Activated T-helper 17 cell treated with anti-CD3 and anti-CD28 coated beads, Interleukin-2, amount 50 U/mL, for 72 hours (primary cell): ENCODE measurements at regions not wholly inside any gene's neighbourhood (a gene's known extent, or its start where the extent isn't known, plus 50 kb on each side); places are given as distances from the start of the nearest gene placed in this dataset.

Source experiments
- ATAC-seq: fragments of 150-1000 bp; cut with Tn5 transposase; replicated peaks from 2 replicates; pipeline ENCODE4 v1.10.0; 2021; ENCODE audit warnings: mild to moderate bottlenecking, moderate library complexity
- H3K27ac Mint-ChIP-seq: one replicate; pipeline ENCODE4 v1.8.0; 2022; ENCODE audit warnings: mixed read lengths
- H3K27me3 Mint-ChIP-seq: one replicate; pipeline ENCODE4 v1.8.0; 2022; ENCODE audit warnings: mixed read lengths
- H3K36me3 Mint-ChIP-seq: one replicate; pipeline ENCODE4 v1.8.0; 2022; ENCODE audit warnings: low read depth, mild to moderate bottlenecking, mixed read lengths
- H3K4me1 Mint-ChIP-seq: one replicate; pipeline ENCODE4 v1.8.0; 2022; ENCODE audit warnings: mixed read lengths
- H3K4me3 Mint-ChIP-seq: one replicate; pipeline ENCODE4 v1.8.0; 2022; ENCODE audit warnings: mild to moderate bottlenecking, mixed read lengths
- H3K9me3 Mint-ChIP-seq: one replicate; pipeline ENCODE4 v1.8.0; 2022; ENCODE audit warnings: mixed read lengths

- Mint-ChIP-seq H3K4me1 (no peaks in the 10 kb centered on the region), H3K36me3 (no peaks in the 10 kb centered on the region), H3K9me3 (peaks cover 23% of the 10 kb centered on the region), H3K27ac (no peak overlapping the region), H3K4me3 (no peak overlapping the region), H3K27me3 (no peaks in the 10 kb centered on the region)
- no peak for ATAC-seq
These were observed 1376.4 kb downstream of the CDH11 start for GRCh38 chr16:63745456-63745855.

DNA sequence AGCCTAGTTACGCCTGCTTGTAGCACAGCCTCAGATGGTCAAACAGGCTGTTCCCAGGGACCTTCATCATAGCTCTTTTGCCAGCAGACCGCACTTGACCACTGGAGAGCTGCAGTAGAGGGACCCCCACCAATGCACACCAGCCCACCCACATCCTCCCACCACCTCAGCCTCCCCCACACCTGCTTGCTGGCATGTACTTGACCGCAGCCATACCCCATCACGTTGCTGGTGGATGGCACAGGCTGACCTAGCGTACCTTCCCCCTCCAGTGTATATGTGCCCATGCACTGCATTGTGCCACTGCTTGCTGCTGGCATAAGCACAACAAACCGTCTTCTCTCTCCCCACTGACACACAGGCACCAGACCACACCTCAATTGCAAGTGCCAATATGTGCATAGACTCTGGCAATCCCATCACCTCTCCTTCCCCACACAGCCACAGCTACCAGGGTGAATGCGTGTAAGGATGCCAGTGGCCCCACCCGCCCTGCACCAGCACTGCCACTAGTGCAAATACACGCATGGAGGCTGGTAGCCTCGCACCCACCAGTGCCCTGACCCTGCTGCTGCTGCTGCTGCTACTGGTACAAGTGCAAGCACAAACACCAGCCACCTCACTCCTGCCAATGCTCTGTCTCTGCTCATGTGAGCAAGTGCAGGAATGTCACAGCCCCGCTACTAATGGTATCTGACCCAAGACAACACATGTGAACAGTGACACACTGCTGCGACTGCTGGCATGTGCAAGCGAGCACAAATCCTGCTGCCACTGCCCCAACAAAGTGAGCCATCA, 1377.6 kb downstream of the CDH11 start:
- no peak for ATAC-seq
- Mint-ChIP-seq H3K4me3 (no peak overlapping the region), H3K27me3 (no peaks in the 10 kb centered on the region), H3K9me3 (peaks cover 19% of the 10 kb centered on the region), H3K27ac (no peak overlapping the region), H3K36me3 (no peaks in the 10 kb centered on the region), H3K4me1 (no peaks in the 10 kb centered on the region)

- H3K27me3 Mint-ChIP-seq, result no peaks in the 10 kb centered on the region
- no peak overlapping the region for H3K4me3 Mint-ChIP-seq
- no peaks in the 10 kb centered on the region for H3K36me3 Mint-ChIP-seq
- ATAC-seq, result no peak
- no peak overlapping the region for H3K27ac Mint-ChIP-seq
- no peaks in the 10 kb centered on the region for H3K4me1 Mint-ChIP-seq
- H3K9me3 Mint-ChIP-seq, result peaks cover 17% of the 10 kb centered on the region
These were observed 1379.7 kb downstream of the CDH11 start for GRCh38 chr16:63742150-63742549.

DNA sequence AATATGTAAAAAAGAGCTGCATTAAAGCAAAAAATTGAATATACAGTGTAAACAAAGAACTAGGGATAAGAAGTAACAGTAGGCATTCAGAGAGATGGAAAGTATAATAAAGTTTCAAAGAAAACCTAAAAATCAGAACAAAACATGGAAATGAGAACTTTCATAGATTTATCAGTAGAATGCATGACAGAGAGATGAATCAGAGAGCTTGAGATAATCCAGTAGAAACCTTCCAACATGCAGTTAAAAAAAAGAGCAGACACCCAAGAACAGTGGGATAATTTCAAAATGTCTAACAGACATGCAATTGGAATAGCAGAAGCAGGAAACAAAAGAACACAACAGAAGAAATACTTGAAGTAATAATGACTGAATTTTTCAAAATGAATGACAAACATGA, 1384.2 kb downstream of the CDH11 start:
- no peak for ATAC-seq
- H3K4me3 Mint-ChIP-seq, result no peak overlapping the region
- H3K4me1 Mint-ChIP-seq, result no peaks in the 10 kb centered on the region
- H3K27me3 Mint-ChIP-seq, result no peaks in the 10 kb centered on the region
- H3K9me3 Mint-ChIP-seq, result peaks cover 14% of the 10 kb centered on the region
- H3K27ac Mint-ChIP-seq, result no peak overlapping the region
- H3K36me3 Mint-ChIP-seq, result no peaks in the 10 kb centered on the region

DNA sequence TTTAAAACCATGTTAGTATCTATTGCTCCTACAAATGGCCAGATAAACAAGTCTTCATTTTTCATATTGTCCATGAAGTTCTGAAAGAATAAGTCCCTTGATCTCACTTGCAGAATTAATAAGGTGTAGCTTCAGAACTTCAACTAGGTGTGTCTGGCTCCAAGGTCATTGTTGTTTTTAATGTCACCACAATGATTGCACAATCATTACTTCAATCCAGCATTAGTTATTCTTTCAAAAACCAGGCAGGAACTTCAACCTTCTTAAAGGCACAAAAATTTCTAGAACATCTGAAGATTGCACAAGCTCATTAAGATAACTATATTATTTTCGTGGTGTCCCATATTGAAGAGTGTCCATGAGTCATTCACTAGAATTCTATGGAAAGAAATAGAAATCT, 1386.4 kb downstream of the CDH11 start:
- Mint-ChIP-seq H3K9me3 (peaks cover 18% of the 10 kb centered on the region), H3K27me3 (no peaks in the 10 kb centered on the region), H3K27ac (no peak overlapping the region), H3K36me3 (no peaks in the 10 kb centered on the region), H3K4me1 (no peaks in the 10 kb centered on the region), H3K4me3 (no peak overlapping the region)
- no peak for ATAC-seq

- no peak for ATAC-seq
- Mint-ChIP-seq H3K9me3 (peaks cover 18% of the 10 kb centered on the region), H3K27me3 (no peaks in the 10 kb centered on the region), H3K4me3 (no peak overlapping the region), H3K4me1 (no peaks in the 10 kb centered on the region), H3K36me3 (no peaks in the 10 kb centered on the region), H3K27ac (no peak overlapping the region)
These were observed 1401.0 kb downstream of the CDH11 start for GRCh38 chr16:63720848-63721247.

- no peak for ATAC-seq
- H3K9me3 Mint-ChIP-seq, result peaks cover 20% of the 10 kb centered on the region
- no peaks in the 10 kb centered on the region for H3K27me3 Mint-ChIP-seq
- H3K36me3 Mint-ChIP-seq, result no peaks in the 10 kb centered on the region
- no peak overlapping the region for H3K27ac Mint-ChIP-seq
- H3K4me1 Mint-ChIP-seq, result no peaks in the 10 kb centered on the region
- no peak overlapping the region for H3K4me3 Mint-ChIP-seq
These were observed 1401.9 kb downstream of the CDH11 start for GRCh38 chr16:63719926-63720325.

GRCh38 chr16:63717806-63718205, 1404.1 kb downstream of the CDH11 start:
- H3K4me3 Mint-ChIP-seq, result no peak overlapping the region
- peaks cover 16% of the 10 kb centered on the region for H3K9me3 Mint-ChIP-seq
- H3K4me1 Mint-ChIP-seq, result no peaks in the 10 kb centered on the region

GRCh38 chr16:63714876-63715275, 1407.0 kb downstream of the CDH11 start:
- H3K27me3 Mint-ChIP-seq, result no peaks in the 10 kb centered on the region
- no peak overlapping the region for H3K4me3 Mint-ChIP-seq
- no peaks in the 10 kb centered on the region for H3K4me1 Mint-ChIP-seq
- H3K27ac Mint-ChIP-seq, result no peak overlapping the region
- no peaks in the 10 kb centered on the region for H3K36me3 Mint-ChIP-seq
- peaks cover 13% of the 10 kb centered on the region for H3K9me3 Mint-ChIP-seq
- ATAC-seq, result no peak

More at GRCh38 chr16:63717806-63718205, 1404.1 kb downstream of the CDH11 start:
- no peak overlapping the region for H3K27ac Mint-ChIP-seq
- no peak for ATAC-seq
- no peaks in the 10 kb centered on the region for H3K36me3 Mint-ChIP-seq
- H3K27me3 Mint-ChIP-seq, result no peaks in the 10 kb centered on the region

DNA sequence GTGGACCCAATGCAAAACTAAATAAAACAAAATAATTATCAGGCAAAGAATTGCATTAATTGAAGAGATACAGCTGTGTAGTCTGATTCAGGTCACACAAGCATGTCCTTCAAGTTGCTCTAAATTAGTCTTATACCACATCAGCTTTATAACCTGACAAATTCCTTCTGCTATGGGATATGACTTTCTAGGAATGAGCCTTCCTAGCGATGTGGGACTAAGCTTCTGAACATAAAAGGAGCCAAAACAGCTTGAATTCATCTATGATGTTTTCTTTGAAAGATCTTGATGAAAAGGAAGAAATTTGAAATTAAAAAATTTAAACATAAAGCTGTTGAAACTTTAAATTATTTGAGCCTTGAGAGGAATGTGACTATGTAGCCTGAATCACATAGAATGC, 1409.1 kb downstream of the CDH11 start:
- H3K4me1 Mint-ChIP-seq, result no peaks in the 10 kb centered on the region
- H3K27me3 Mint-ChIP-seq, result no peaks in the 10 kb centered on the region
- no peaks in the 10 kb centered on the region for H3K36me3 Mint-ChIP-seq
- H3K4me3 Mint-ChIP-seq, result no peak overlapping the region
- no peak for ATAC-seq
- no peak overlapping the region for H3K27ac Mint-ChIP-seq
- peaks cover 14% of the 10 kb centered on the region for H3K9me3 Mint-ChIP-seq

DNA sequence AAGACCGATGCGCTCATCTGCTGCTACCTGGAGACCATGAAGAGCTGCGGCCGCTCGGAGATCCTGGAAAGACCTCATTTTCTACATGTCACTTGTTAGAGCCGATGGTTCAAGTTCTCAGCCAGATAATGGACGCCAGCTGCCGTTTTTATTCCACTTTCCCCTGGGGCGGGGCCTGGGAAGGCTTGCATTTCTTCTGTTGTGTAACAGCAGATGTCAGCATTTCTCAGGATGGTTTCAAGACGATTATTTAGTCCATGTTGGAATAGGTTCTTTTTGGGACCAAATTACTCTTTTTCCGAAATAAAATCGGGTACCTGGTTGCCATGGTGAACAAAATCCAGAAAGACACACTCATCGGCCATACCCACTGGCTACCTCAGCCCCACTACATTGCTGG, 1418.3 kb downstream of the CDH11 start:
- no peak overlapping the region for H3K27ac Mint-ChIP-seq
- peaks cover 7% of the 10 kb centered on the region for H3K9me3 Mint-ChIP-seq
- H3K4me3 Mint-ChIP-seq, result no peak overlapping the region
- H3K4me1 Mint-ChIP-seq, result no peaks in the 10 kb centered on the region
- H3K36me3 Mint-ChIP-seq, result no peaks in the 10 kb centered on the region
- ATAC-seq, result no peak
- H3K27me3 Mint-ChIP-seq, result no peaks in the 10 kb centered on the region

- H3K4me1 Mint-ChIP-seq, result no peaks in the 10 kb centered on the region
- no peak overlapping the region for H3K4me3 Mint-ChIP-seq
- H3K9me3 Mint-ChIP-seq, result peaks cover 7% of the 10 kb centered on the region
- H3K27ac Mint-ChIP-seq, result no peak overlapping the region
- no peaks in the 10 kb centered on the region for H3K27me3 Mint-ChIP-seq
- ATAC-seq, result no peak
- no peaks in the 10 kb centered on the region for H3K36me3 Mint-ChIP-seq
These were observed 1418.8 kb downstream of the CDH11 start for GRCh38 chr16:63702981-63703590.

DNA sequence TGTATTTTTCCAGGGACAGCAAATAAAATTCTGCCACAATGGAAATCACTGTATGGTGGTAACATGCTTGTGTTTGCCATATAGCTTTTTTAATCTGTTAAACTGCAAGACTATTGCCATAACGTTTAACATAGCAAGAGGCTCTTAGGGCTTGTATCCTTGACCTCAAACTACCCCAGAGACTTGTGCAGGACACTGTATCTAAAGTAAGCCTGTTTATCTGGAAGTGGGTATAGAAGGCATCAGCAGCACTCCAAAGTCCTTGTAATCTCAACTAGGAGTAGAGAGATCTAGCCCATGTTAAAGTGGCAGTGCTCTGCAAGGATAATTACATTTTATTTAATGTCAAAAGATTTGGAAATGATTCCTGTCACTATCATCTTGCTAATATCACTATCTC, 1424.1 kb downstream of the CDH11 start:
- no peak overlapping the region for H3K27ac Mint-ChIP-seq
- H3K36me3 Mint-ChIP-seq, result no peaks in the 10 kb centered on the region
- H3K4me1 Mint-ChIP-seq, result no peaks in the 10 kb centered on the region
- ATAC-seq, result no peak
- peaks cover 30% of the 10 kb centered on the region for H3K9me3 Mint-ChIP-seq
- no peak overlapping the region for H3K4me3 Mint-ChIP-seq
- H3K27me3 Mint-ChIP-seq, result no peaks in the 10 kb centered on the region

DNA sequence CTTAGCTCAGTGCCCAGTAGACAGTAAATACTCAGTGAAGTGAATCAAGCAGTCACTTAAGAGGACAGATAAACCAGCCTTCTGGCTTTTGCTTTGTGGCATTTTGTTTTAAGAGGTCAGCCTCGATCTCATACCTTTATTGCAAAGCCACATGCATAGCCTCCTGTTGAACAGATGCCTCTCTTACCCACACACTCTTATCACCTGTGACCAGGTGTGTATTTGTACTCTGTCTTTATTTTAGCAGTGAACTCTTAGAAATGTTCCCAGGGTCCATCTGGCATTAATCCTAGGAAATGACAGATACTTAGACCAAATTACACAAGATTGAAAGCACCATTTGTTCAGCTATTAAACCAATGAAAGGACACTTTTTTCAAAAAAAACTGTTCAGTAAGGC, 1426.5 kb downstream of the CDH11 start:
- Mint-ChIP-seq H3K9me3 (peaks cover 32% of the 10 kb centered on the region), H3K4me1 (no peaks in the 10 kb centered on the region), H3K4me3 (no peak overlapping the region), H3K27ac (no peak overlapping the region), H3K27me3 (no peaks in the 10 kb centered on the region), H3K36me3 (no peaks in the 10 kb centered on the region)
- ATAC-seq, result no peak

GRCh38 chr16:63690961-63691360, 1430.9 kb downstream of the CDH11 start:
- ATAC-seq, result no peak
- H3K4me1 Mint-ChIP-seq, result no peaks in the 10 kb centered on the region
- H3K9me3 Mint-ChIP-seq, result peaks cover 33% of the 10 kb centered on the region
- no peak overlapping the region for H3K4me3 Mint-ChIP-seq
- no peaks in the 10 kb centered on the region for H3K36me3 Mint-ChIP-seq
- H3K27ac Mint-ChIP-seq, result no peak overlapping the region
- no peaks in the 10 kb centered on the region for H3K27me3 Mint-ChIP-seq
